ENCODE measurements at regions not wholly inside any gene's neighbourhood (a gene's known extent, or its start where the extent isn't known, plus 50 kb on each side); places are given as distances from the start of the nearest gene placed in this dataset.

- no peak for TF ChIP-seq CTCF (IDR thresholded peaks at IDR 0.05)
- no peak for TF ChIP-seq POLR2A (IDR thresholded peaks at IDR 0.05)
Observed at GRCh38 chr1:164921493-164921892, 362.5 kb downstream of the PBX1 start.
